ENCODE measurements at regions not wholly inside any gene's neighbourhood (a gene's known extent, or its start where the extent isn't known, plus 50 kb on each side); places are given as distances from the start of the nearest gene placed in this dataset.

DNA sequence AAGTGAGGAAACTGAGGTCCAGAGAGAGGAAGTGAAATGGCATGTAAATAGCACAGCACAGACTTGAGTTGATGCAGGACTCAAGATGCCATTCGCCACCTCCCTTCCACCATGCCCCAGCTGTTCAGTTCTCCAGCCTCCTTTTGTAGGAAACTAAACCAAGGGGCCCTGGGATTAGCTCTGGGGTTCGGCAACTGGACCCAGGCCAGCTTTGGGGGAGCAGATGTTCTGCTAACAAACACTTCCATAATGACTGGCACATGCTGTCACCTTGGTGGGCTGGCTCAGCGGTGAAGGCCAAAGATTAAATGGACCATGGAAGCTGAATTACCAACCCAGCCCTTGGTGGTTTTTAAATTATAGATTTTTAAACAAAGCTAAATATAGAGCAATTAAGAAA, 77.0 kb downstream of the IRX6 start:
- Mint-ChIP-seq H3K4me3 (no peak overlapping the region), H3K9me3 (peaks cover 0 to 3% of the 10 kb centered on the region in 2 donors), H3K4me1 (ENCODE audit: low read depth in 2 of 2) (no peaks in the 10 kb centered on the region), H3K36me3 (ENCODE audit: insufficient read depth) (no peaks in the 10 kb centered on the region), H3K27me3 (peaks cover 8 to 17% of the 10 kb centered on the region in 2 donors), H3K27ac (no peak overlapping the region)
- ATAC-seq (replicated peaks) (no peak), DNase-seq (no peak)

GRCh38 chr16:55403464-55403863, 75.5 kb upstream of the MMP2 start:
- H3K36me3 Mint-ChIP-seq (ENCODE audit: insufficient read depth) = no peaks in the 10 kb centered on the region
- no peak overlapping the region for H3K4me3 Mint-ChIP-seq
- no peak for ATAC-seq (replicated peaks)

GRCh38 chr16:55406651-55407050, 72.3 kb upstream of the MMP2 start:
- DNase-seq (no peak), ATAC-seq (replicated peaks) (no peak)
- Mint-ChIP-seq H3K36me3 (ENCODE audit: insufficient read depth) (no peaks in the 10 kb centered on the region), H3K4me3 (no peak overlapping the region), H3K27me3 (peaks cover 14 to 22% of the 10 kb centered on the region in 2 donors), H3K27ac (no peak overlapping the region), H3K9me3 (peaks cover 0 to 3% of the 10 kb centered on the region in 2 donors), H3K4me1 (ENCODE audit: low read depth in 2 of 2) (no peaks in the 10 kb centered on the region)

More at GRCh38 chr16:55403464-55403863, 75.5 kb upstream of the MMP2 start:
- H3K4me1 Mint-ChIP-seq (ENCODE audit: low read depth in 2 of 2) = no peaks in the 10 kb centered on the region
- no peak overlapping the region for H3K27ac Mint-ChIP-seq
- H3K27me3 Mint-ChIP-seq = peaks cover 10 to 17% of the 10 kb centered on the region in 2 donors
- DNase-seq = no peak
- H3K9me3 Mint-ChIP-seq = peaks cover 0 to 3% of the 10 kb centered on the region in 2 donors

DNA sequence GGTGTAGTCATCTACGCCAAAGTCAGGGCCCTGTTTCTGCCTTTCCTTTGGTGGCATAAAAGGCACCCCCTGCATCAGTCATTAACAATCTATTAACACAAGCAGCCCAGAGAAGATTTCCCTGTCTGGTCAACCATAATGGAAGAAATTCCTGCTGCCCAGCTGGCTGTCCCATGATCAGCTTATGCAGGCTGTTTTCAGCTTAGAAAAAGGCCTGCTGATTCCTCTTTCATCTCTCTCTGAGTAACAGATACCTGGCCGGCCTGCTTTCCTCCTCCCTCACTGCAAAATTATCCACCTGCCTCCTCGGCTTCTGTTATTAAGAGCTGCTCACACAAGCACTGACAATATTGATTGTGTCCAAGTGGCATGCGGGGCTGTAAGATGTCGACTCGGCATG, 70.3 kb upstream of the MMP2 start:
- H3K36me3 Mint-ChIP-seq (ENCODE audit: insufficient read depth) = no peaks in the 10 kb centered on the region
- no peak overlapping the region for H3K4me3 Mint-ChIP-seq
- peaks cover 16 to 20% of the 10 kb centered on the region in 2 donors for H3K27me3 Mint-ChIP-seq
- ATAC-seq (replicated peaks) = no peak
- H3K4me1 Mint-ChIP-seq (ENCODE audit: low read depth in 2 of 2) = no peaks in the 10 kb centered on the region
- DNase-seq = no peak
- no peak overlapping the region for H3K27ac Mint-ChIP-seq
- no peaks in the 10 kb centered on the region for H3K9me3 Mint-ChIP-seq

DNA sequence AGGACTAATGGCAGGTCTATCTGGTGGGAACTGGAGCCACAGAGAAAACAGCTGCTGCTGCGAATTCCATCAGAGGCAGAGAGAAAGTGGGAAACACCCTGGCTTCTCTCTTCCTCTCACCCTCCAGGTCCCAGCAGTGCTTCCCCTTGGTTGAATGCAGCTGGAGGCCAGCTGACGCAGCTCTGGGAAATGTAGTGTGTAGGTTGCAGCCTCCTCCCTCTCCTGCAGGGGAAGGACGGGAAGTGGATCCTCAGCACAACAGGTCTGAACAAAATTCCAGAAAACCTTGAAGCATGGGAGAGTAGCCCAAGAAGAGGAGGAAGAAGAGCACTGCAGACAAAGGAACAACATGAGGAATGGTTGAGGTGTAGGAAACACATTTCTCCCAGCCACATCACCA, 67.8 kb upstream of the MMP2 start:
- DNase-seq = no peak
- Mint-ChIP-seq H3K4me3 (no peak overlapping the region), H3K9me3 (no peaks in the 10 kb centered on the region), H3K4me1 (ENCODE audit: low read depth in 2 of 2) (no peaks in the 10 kb centered on the region), H3K36me3 (ENCODE audit: insufficient read depth) (no peaks in the 10 kb centered on the region), H3K27ac (no peak overlapping the region), H3K27me3 (peaks cover 32 to 33% of the 10 kb centered on the region in 2 donors)
- ATAC-seq (replicated peaks) = no peak

GRCh38 chr16:55418586-55418985, 60.4 kb upstream of the MMP2 start:
- Mint-ChIP-seq H3K9me3 (no peaks in the 10 kb centered on the region), H3K27ac (no peak overlapping the region), H3K36me3 (ENCODE audit: insufficient read depth) (no peaks in the 10 kb centered on the region), H3K27me3 (peaks cover 44 to 51% of the 10 kb centered on the region in 2 donors), H3K4me1 (ENCODE audit: low read depth in 2 of 2) (peaks cover 0 to 2% of the 10 kb centered on the region in 2 donors), H3K4me3 (no peak overlapping the region)
- ATAC-seq (replicated peaks) = no peak
- DNase-seq = no peak

DNA sequence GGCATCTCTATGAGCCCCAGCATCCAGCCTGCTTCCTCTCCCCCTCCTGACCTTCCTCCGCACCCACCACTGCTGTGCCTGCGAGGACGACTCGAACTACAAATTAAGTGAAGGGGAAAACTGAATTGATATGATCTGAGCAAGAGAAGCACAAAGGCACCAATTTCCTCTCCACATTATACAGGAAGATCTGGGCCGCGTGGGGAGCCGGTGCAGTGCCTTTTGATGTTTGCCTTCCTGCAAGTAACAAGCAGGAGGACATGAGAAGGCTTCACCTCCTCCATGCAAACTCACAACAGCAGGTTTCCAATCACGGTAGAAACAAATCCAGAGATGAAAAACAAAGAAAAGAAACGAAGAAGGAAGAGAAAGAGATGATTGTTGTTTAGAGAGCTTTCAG, 57.8 kb upstream of the MMP2 start:
- Mint-ChIP-seq H3K4me3 (no peak overlapping the region), H3K27ac (no peak overlapping the region), H3K36me3 (ENCODE audit: insufficient read depth) (no peaks in the 10 kb centered on the region), H3K9me3 (no peaks in the 10 kb centered on the region), H3K4me1 (ENCODE audit: low read depth in 2 of 2) (peaks cover 0 to 2% of the 10 kb centered on the region in 2 donors), H3K27me3 (peaks cover 43 to 51% of the 10 kb centered on the region in 2 donors)
- DNase-seq (no peak), ATAC-seq (replicated peaks) (no peak)

GRCh38 chr16:55426865-55427484, 52.0 kb upstream of the MMP2 start:
- no peak overlapping the region for H3K27ac Mint-ChIP-seq
- peaks cover 15 to 18% of the 10 kb centered on the region in 2 donors for H3K27me3 Mint-ChIP-seq
- no peaks in the 10 kb centered on the region for H3K9me3 Mint-ChIP-seq
- ATAC-seq (replicated peaks) = no peak
- no peaks in the 10 kb centered on the region for H3K4me1 Mint-ChIP-seq (ENCODE audit: low read depth in 2 of 2)
- H3K4me3 Mint-ChIP-seq = no peak overlapping the region
- H3K36me3 Mint-ChIP-seq (ENCODE audit: insufficient read depth) = no peaks in the 10 kb centered on the region
- DNase-seq = no peak
